IMR-90 (cell line): ENCODE measurements at regions not wholly inside any gene's neighbourhood (a gene's known extent, or its start where the extent isn't known, plus 50 kb on each side); places are given as distances from the start of the nearest gene placed in this dataset.

Experiments used
- ATAC-seq: fragments of 200-7000 bp; cut with Tn5 transposase; 2 replicates; pipeline ENCODE4 v1.9.1; 2020; ENCODE audit warnings: low read depth, mild to moderate bottlenecking, moderate library complexity
- BruUV-seq: library from RNA; stranded (reverse); fragments of 400-500 nt; replicated peaks from 2 replicates; lab custom pipeline; 2021; lab: Mats Ljungman, UMichigan
- CTCF ChIA-PET: fragments of 300-600 bp; formaldehyde crosslinking; extraction: SDS; loops from one replicate; lab custom pipeline; 2021; ENCODE audit warnings: antibody characterized with exemption; lab: Yijun Ruan, JAX
- POLR2A ChIA-PET: fragments of 300-600 bp; sonication (Branson Sonifier 250); formaldehyde crosslinking; loops from one replicate; lab custom pipeline; 2022; ENCODE audit warnings: antibody characterized with exemption; ENCODE audit not compliant: unreplicated experiment; lab: Charles Lee
- DNase-seq: peaks from one replicate; pipeline ENCODE4 v3.0.0; 2013
- H2AFZ ChIP-seq: replicated peaks from 2 replicates; pipeline ENCODE3; 2013; ENCODE audit warnings: low read length, mild to moderate bottlenecking; ENCODE audit not compliant: poor library complexity
- H2AK5ac ChIP-seq: 2 replicates; pipeline ENCODE4 v1.6.1; 2013; ENCODE audit warnings: low read depth, low read length, inconsistent platforms
- H2AK9ac ChIP-seq: replicated peaks from 2 replicates; pipeline ENCODE3; 2013; ENCODE audit warnings: mild to moderate bottlenecking, low read depth, low read length, moderate library complexity; ENCODE audit not compliant: poor library complexity
- H2BK120ac ChIP-seq: 2 replicates; pipeline ENCODE4 v1.6.1; 2013; ENCODE audit warnings: low read depth, low read length, inconsistent platforms
- H2BK15ac ChIP-seq: 3 replicates; pipeline ENCODE4 v1.6.1; 2013; ENCODE audit warnings: low read depth, low read length, inconsistent platforms
- H2BK20ac ChIP-seq: 2 replicates; pipeline ENCODE4 v1.6.1; 2013; ENCODE audit warnings: low read depth, mild to moderate bottlenecking, inconsistent platforms, low read length, moderate library complexity
- H2BK5ac ChIP-seq: 2 replicates; pipeline ENCODE4 v1.6.1; 2013; ENCODE audit warnings: mild to moderate bottlenecking, low read depth, low read length, inconsistent platforms; ENCODE audit not compliant: poor library complexity, severe bottlenecking
- H3K14ac ChIP-seq: replicated peaks from 2 replicates; pipeline ENCODE4 v1.6.1; 2013; ENCODE audit warnings: low read depth, low read length, inconsistent platforms
- H3K18ac ChIP-seq: 2 replicates; pipeline ENCODE4 v1.6.1; 2013; ENCODE audit warnings: low read depth, low read length, control low read depth
- H3K23ac ChIP-seq: 2 replicates; pipeline ENCODE4 v1.6.1; 2013; ENCODE audit warnings: low read depth, low read length, inconsistent platforms
- H3K27ac ChIP-seq: 2 replicates; pipeline ENCODE4 v1.5.1; 2013; ENCODE audit warnings: mild to moderate bottlenecking, control low read depth, low read length; ENCODE audit not compliant: insufficient read depth
- H3K27me3 ChIP-seq: 2 replicates; pipeline ENCODE4 v1.6.1; 2013; ENCODE audit warnings: low read length; ENCODE audit not compliant: control insufficient read depth, insufficient read depth
- H3K36me3 ChIP-seq: 2 replicates; pipeline ENCODE4 v1.6.1; 2013; ENCODE audit warnings: low read length, mixed read lengths; ENCODE audit not compliant: control insufficient read depth, insufficient read depth
- H3K4ac ChIP-seq: 2 replicates; pipeline ENCODE4 v1.6.1; 2013; ENCODE audit warnings: low read depth, low read length, inconsistent platforms
- H3K4me1 ChIP-seq: 2 replicates; pipeline ENCODE4 v1.6.1; 2013; ENCODE audit warnings: low read length, mixed read lengths; ENCODE audit not compliant: control insufficient read depth, insufficient read depth
- H3K4me2 ChIP-seq: 2 replicates; pipeline ENCODE4 v1.6.1; 2013; ENCODE audit warnings: low read depth, mild to moderate bottlenecking, control low read depth, low read length, moderate library complexity
- H3K4me3 ChIP-seq: 2 replicates; pipeline ENCODE4 v1.5.1; 2013; ENCODE audit warnings: low read depth, mild to moderate bottlenecking, control low read depth, low read length, moderate library complexity; ENCODE audit not compliant: insufficient read depth
- H3K56ac ChIP-seq: 2 replicates; pipeline ENCODE4 v1.6.1; 2013; ENCODE audit warnings: low read length, inconsistent platforms; ENCODE audit not compliant: insufficient read depth; ENCODE audit errors: extremely low read depth
- H3K79me1 ChIP-seq, 2 experiments: 2 replicates each; pipeline ENCODE4 v1.6.1; 2013; ENCODE audit warnings: low read length in 2 of 2, inconsistent platforms in 1 of 2, low read depth in 1 of 2
- H3K9ac ChIP-seq: 2 replicates; pipeline ENCODE4 v1.6.1; 2013; ENCODE audit warnings: low read depth, low read length, control low read depth
- H3K9me1 ChIP-seq: 2 replicates; pipeline ENCODE4 v1.6.1; 2013; ENCODE audit warnings: low read length, inconsistent platforms; ENCODE audit not compliant: insufficient read depth
- H3K9me3 ChIP-seq: 2 replicates; pipeline ENCODE4 v1.6.1; 2013; ENCODE audit warnings: low read length; ENCODE audit not compliant: control insufficient read depth, insufficient read depth
- H4K20me1 ChIP-seq: 2 replicates; pipeline ENCODE4 v1.6.1; 2013; ENCODE audit warnings: low read length, inconsistent platforms; ENCODE audit not compliant: insufficient read depth
- H4K5ac ChIP-seq: 2 replicates; pipeline ENCODE4 v1.6.1; 2013; ENCODE audit warnings: mild to moderate bottlenecking, low read depth, low read length, control low read depth
- H4K8ac ChIP-seq, 2 experiments: 2 replicates each; pipeline ENCODE4 v1.6.1; 2013; ENCODE audit warnings: low read depth in 2 of 2, low read length in 2 of 2, control low read depth in 1 of 2, inconsistent platforms in 1 of 2
- H4K91ac ChIP-seq: 2 replicates; pipeline ENCODE4 v1.6.1; 2013; ENCODE audit warnings: low read depth, low read length, inconsistent platforms; ENCODE audit not compliant: insufficient read depth
- BHLHE40 ChIP-seq: fragments of 150-350 bp; IDR thresholded peaks from 2 replicates; pipeline ENCODE4 v1.6.1; 2016; ENCODE audit warnings: mild to moderate bottlenecking, low read depth, low read length
- FOS ChIP-seq: fragments of 150-350 bp; IDR thresholded peaks from 2 replicates; pipeline ENCODE4 v1.6.1; 2016; ENCODE audit warnings: low read depth, low read length
- MAFK ChIP-seq: IDR thresholded peaks from 2 replicates; pipeline ENCODE4 v1.6.1; 2012; ENCODE audit warnings: low read depth, low read length, improper control_type of control experiment
- MAZ ChIP-seq: IDR thresholded peaks from 2 replicates; pipeline ENCODE4 v1.6.1; 2012; ENCODE audit warnings: low read depth, mild to moderate bottlenecking, low read length, improper control_type of control experiment, moderate library complexity, borderline replicate concordance
- MXI1 ChIP-seq: IDR thresholded peaks from 2 replicates; pipeline ENCODE4 v1.6.1; 2012; ENCODE audit warnings: low read depth, mild to moderate bottlenecking, low read length, moderate library complexity, borderline replicate concordance
- NFE2L2 ChIP-seq: fragments of 150-350 bp; IDR thresholded peaks from 2 replicates; pipeline ENCODE4 v1.6.1; 2016; ENCODE audit warnings: low read depth, mild to moderate bottlenecking, low read length
- POLR2A ChIP-seq: IDR thresholded peaks from 2 replicates; pipeline ENCODE4 v1.6.1; 2012; ENCODE audit warnings: mild to moderate bottlenecking, low read depth, low read length
- RCOR1 ChIP-seq: IDR thresholded peaks from 2 replicates; pipeline ENCODE4 v1.6.1; 2012; ENCODE audit warnings: mild to moderate bottlenecking, low read length, improper control_type of control experiment; ENCODE audit not compliant: insufficient replicate concordance
- RFX5 ChIP-seq: IDR thresholded peaks from 2 replicates; pipeline ENCODE4 v1.8.0; 2012; ENCODE audit warnings: low read depth, mild to moderate bottlenecking, low read length, moderate library complexity
- WGBS, 2 experiments: methylation state at CpG; one replicate each; pipeline versions ENCODE4 v1.1.5 to v1.1.7; 2013; ENCODE audit warnings: missing lambda C conversion rate in 2 of 2; ENCODE audit not compliant: insufficient read length in 1 of 2; ENCODE audit errors: extremely low coverage in 2 of 2; 5-methylcytosine and 5-hydroxymethylcytosine counted together
- dilution Hi-C: fragments of 300-500 bp; cut with HindIII; formaldehyde crosslinking; loops from one replicate; pipeline ENCODE4 v1.14.3; 2018; ENCODE audit warnings: low sequenced_read_pairs; ENCODE audit not compliant: unreplicated experiment
- in situ Hi-C: fragments of 300-500 bp; cut with MboI; formaldehyde crosslinking; loops from 3 replicates; pipeline ENCODE4 v1.14.3; 2019; ENCODE audit warnings: low sequenced_read_pairs, inconsistent platforms, mixed read lengths
- intact Hi-C: fragments of 100-400 bp; cut with micrococcal nuclease; formaldehyde crosslinking; loops from 2 replicates; pipeline ENCODE4 v1.10.0; 2022
- TF ChIP-seq, protein P1 (sequence below): fragments of 150-350 bp; IDR thresholded peaks from 2 replicates; pipeline ENCODE4 v1.6.1; 2017; ENCODE audit warnings: mild to moderate bottlenecking, antibody characterized with exemption, low read length, low read depth
- TF ChIP-seq, protein P2 (sequence below): fragments of 150-350 bp; IDR thresholded peaks from 2 replicates; pipeline ENCODE4 v1.6.1; 2016; ENCODE audit warnings: low read depth, mild to moderate bottlenecking, low read length, moderate library complexity, borderline replicate concordance

GRCh38 chr13:57925751-57926150 is 294.2 kb downstream of the PCDH17 start:
- no peaks in the 10 kb centered on the region for H3K4me1 ChIP-seq
- dilution Hi-C loops (no loop called here), in situ Hi-C loops (no loop called here), intact Hi-C loops (no loop called here)
- no peak overlapping the region for H2BK20ac ChIP-seq
- H3K79me1 ChIP-seq, result no peaks in the 10 kb centered on the region
- WGBS, 2 experiments, result no CpG with 5 or more reads among the region's 2 CpGs
- H3K36me3 ChIP-seq, result no peaks in the 10 kb centered on the region
- no peak overlapping the region for H3K4ac ChIP-seq
- POLR2A ChIA-PET, result no interaction called here
- H4K5ac ChIP-seq, result no peak overlapping the region
- H2AFZ ChIP-seq, result no peak overlapping the region
- no peak overlapping the region for H3K4me2 ChIP-seq
- ATAC-seq (no peak), DNase-seq (no peak)
- CTCF ChIA-PET, result no interaction called here
- no peak overlapping the region for H2BK15ac ChIP-seq
- no peaks in the 10 kb centered on the region for H4K20me1 ChIP-seq
- no peak overlapping the region for H3K56ac ChIP-seq
- H4K91ac ChIP-seq, result no peak overlapping the region
- no peak overlapping the region for H2BK120ac ChIP-seq
- no peak overlapping the region for H2AK9ac ChIP-seq
- no peak overlapping the region for H3K23ac ChIP-seq
- H3K18ac ChIP-seq, result no peak overlapping the region
- no peak overlapping the region for H3K27ac ChIP-seq
- H3K4me3 ChIP-seq, result no peak overlapping the region
- TF ChIP-seq MAFK (no peak), FOS (no peak), RCOR1 (no peak), BHLHE40 (no peak), RFX5 (no peak), MXI1 (no peak), MAZ (no peak), NFE2L2 (no peak), POLR2A (no peak)
- TF ChIP-seq, protein P1, sequence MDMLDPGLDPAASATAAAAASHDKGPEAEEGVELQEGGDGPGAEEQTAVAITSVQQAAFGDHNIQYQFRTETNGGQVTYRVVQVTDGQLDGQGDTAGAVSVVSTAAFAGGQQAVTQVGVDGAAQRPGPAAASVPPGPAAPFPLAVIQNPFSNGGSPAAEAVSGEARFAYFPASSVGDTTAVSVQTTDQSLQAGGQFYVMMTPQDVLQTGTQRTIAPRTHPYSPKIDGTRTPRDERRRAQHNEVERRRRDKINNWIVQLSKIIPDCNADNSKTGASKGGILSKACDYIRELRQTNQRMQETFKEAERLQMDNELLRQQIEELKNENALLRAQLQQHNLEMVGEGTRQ, result no peak
- TF ChIP-seq, protein P2, sequence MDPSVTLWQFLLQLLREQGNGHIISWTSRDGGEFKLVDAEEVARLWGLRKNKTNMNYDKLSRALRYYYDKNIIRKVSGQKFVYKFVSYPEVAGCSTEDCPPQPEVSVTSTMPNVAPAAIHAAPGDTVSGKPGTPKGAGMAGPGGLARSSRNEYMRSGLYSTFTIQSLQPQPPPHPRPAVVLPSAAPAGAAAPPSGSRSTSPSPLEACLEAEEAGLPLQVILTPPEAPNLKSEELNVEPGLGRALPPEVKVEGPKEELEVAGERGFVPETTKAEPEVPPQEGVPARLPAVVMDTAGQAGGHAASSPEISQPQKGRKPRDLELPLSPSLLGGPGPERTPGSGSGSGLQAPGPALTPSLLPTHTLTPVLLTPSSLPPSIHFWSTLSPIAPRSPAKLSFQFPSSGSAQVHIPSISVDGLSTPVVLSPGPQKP, result no peak
- H3K27me3 ChIP-seq, result no peaks in the 10 kb centered on the region
- H2AK5ac ChIP-seq, result no peak overlapping the region
- peaks cover 4% of the 10 kb centered on the region; the same call in 1 of the 2 replicates for H3K9me3 ChIP-seq
- H3K9ac ChIP-seq, result no peak overlapping the region
- H2BK5ac ChIP-seq, result no peak overlapping the region
- no TSS peak for BruUV-seq
- no peak overlapping the region for H4K8ac ChIP-seq
- no peak overlapping the region for H3K14ac ChIP-seq
- H3K9me1 ChIP-seq, result no peaks in the 10 kb centered on the region
